ENCODE measurements at regions not wholly inside any gene's neighbourhood (a gene's known extent, or its start where the extent isn't known, plus 50 kb on each side); places are given as distances from the start of the nearest gene placed in this dataset.

- DNase-seq (ENCODE audit: low spot score), result no peak
Observed at GRCh38 chr10:3538656-3539531, 246.1 kb downstream of the KLF6 start.

GRCh38 chr10:3538291-3538655, 246.7 kb downstream of the KLF6 start:
- DNase-seq (ENCODE audit: low spot score), result no peak

GRCh38 chr10:3537518-3537917, 247.5 kb downstream of the KLF6 start:
- DNase-seq (ENCODE audit: low spot score), result no peak

GRCh38 chr10:3535001-3535400, 250.0 kb downstream of the KLF6 start:
- DNase-seq (ENCODE audit: low spot score), result no peak

GRCh38 chr10:3534433-3534832, 250.6 kb downstream of the KLF6 start:
- DNase-seq (ENCODE audit: low spot score), result no peak

- DNase-seq (ENCODE audit: low spot score), result no peak
Observed at GRCh38 chr10:3533296-3533695, 251.7 kb downstream of the KLF6 start.

- DNase-seq (ENCODE audit: low spot score), result no peak
Observed at GRCh38 chr10:3532644-3533043, 252.4 kb downstream of the KLF6 start.

- no peak for DNase-seq (ENCODE audit: low spot score)
Observed at GRCh38 chr10:3531670-3532069, 253.3 kb downstream of the KLF6 start.

- DNase-seq (ENCODE audit: low spot score), result no peak
Observed at GRCh38 chr10:3530783-3531645, 254.0 kb downstream of the KLF6 start.

- DNase-seq (ENCODE audit: low spot score), result no peak
Observed at GRCh38 chr10:3530346-3530745, 254.7 kb downstream of the KLF6 start.

GRCh38 chr10:3529691-3530090, 255.3 kb downstream of the KLF6 start:
- no peak for DNase-seq (ENCODE audit: low spot score)

GRCh38 chr10:3528823-3529403, 256.1 kb downstream of the KLF6 start:
- DNase-seq (ENCODE audit: low spot score), result no peak

GRCh38 chr10:3528271-3528670, 256.7 kb downstream of the KLF6 start:
- DNase-seq (ENCODE audit: low spot score), result no peak

GRCh38 chr10:3527869-3528268, 257.1 kb downstream of the KLF6 start:
- DNase-seq (ENCODE audit: low spot score), result no peak

- no peak for DNase-seq (ENCODE audit: low spot score)
Observed at GRCh38 chr10:3526727-3527501, 258.1 kb downstream of the KLF6 start.

- DNase-seq (ENCODE audit: low spot score), result no peak
Observed at GRCh38 chr10:3525832-3526449, 259.1 kb downstream of the KLF6 start.

- no peak for DNase-seq (ENCODE audit: low spot score)
Observed at GRCh38 chr10:3524086-3524960, 260.7 kb downstream of the KLF6 start.

GRCh38 chr10:3523309-3524050, 261.5 kb downstream of the KLF6 start:
- no peak for DNase-seq (ENCODE audit: low spot score)

- DNase-seq (ENCODE audit: low spot score), result no peak
Observed at GRCh38 chr10:3516923-3517255, 268.1 kb downstream of the KLF6 start.
